ENCODE measurements at regions not wholly inside any gene's neighbourhood (a gene's known extent, or its start where the extent isn't known, plus 50 kb on each side); places are given as distances from the start of the nearest gene placed in this dataset.

DNA sequence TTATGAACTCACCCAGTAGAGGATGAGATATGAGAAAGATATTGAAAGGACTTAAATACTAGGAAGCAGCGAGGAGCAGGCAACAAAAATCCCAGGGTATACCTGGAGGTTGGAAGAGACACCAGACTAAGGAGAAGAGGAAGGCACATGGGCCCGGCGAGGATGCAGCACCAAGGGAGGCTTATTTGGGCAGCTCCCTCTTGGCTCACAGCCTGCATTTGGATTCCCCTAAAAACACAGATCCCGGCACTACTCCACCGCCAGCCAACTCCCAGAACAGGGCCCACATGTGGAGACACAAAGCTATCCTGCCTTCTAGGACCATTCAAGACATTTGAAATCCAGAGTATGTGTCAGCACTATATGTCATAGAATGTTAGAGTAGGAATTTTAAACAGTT, 199.8 kb upstream of the FBXL7 start:
- intact Hi-C loops (cut with DNase I): no loop called here
- no peak overlapping the region for H3K27ac ChIP-seq
- no peaks in the 10 kb centered on the region for H3K4me1 ChIP-seq
- no peak for DNase-seq
- H3K4me3 ChIP-seq: no peak overlapping the region
- no peaks in the 10 kb centered on the region for H3K36me3 ChIP-seq
- H3K27me3 ChIP-seq: no peaks in the 10 kb centered on the region
- no peaks in the 10 kb centered on the region for H3K9me3 ChIP-seq
- TF ChIP-seq CTCF (IDR thresholded peaks at IDR 0.05): no peak
- TF ChIP-seq EP300 (IDR thresholded peaks at IDR 0.05): no peak
- no peak for TF ChIP-seq POLR2AphosphoS5 (IDR thresholded peaks at IDR 0.05)
- TF ChIP-seq POLR2A (IDR thresholded peaks at IDR 0.05): no peak
- 85 to 87% methylated on average over 5 of the region's 5 CpGs for WGBS, 2 donors

- no peaks in the 10 kb centered on the region for H3K4me1 ChIP-seq
- TF ChIP-seq POLR2A (IDR thresholded peaks at IDR 0.05) (no peak), EP300 (IDR thresholded peaks at IDR 0.05) (no peak), CTCF (IDR thresholded peaks at IDR 0.05) (no peak), POLR2AphosphoS5 (IDR thresholded peaks at IDR 0.05) (no peak)
- H3K27me3 ChIP-seq: no peaks in the 10 kb centered on the region
- intact Hi-C loops (cut with DNase I): no loop called here
- peaks cover 0 to 3% (median 0%) of the 10 kb centered on the region in 4 donors for H3K9me3 ChIP-seq
- no peak for DNase-seq
- no peak overlapping the region for H3K27ac ChIP-seq
- H3K36me3 ChIP-seq: no peaks in the 10 kb centered on the region
- WGBS, 2 donors: 92% methylated on average over 6 of the region's 6 CpGs
- no peak overlapping the region for H3K4me3 ChIP-seq
Observed at GRCh38 chr5:15290953-15291352, 209.0 kb upstream of the FBXL7 start.

GRCh38 chr5:15286650-15287049, 213.3 kb upstream of the FBXL7 start:
- TF ChIP-seq EP300 (IDR thresholded peaks at IDR 0.05) (no peak), CTCF (IDR thresholded peaks at IDR 0.05) (no peak), POLR2A (IDR thresholded peaks at IDR 0.05) (no peak), POLR2AphosphoS5 (IDR thresholded peaks at IDR 0.05) (no peak)
- WGBS, 2 donors: 4 to 23% methylated on average over 1 of the region's 1 CpG
- no peak for DNase-seq
- intact Hi-C loops (cut with DNase I): no loop called here
- H3K9me3 ChIP-seq: no peaks in the 10 kb centered on the region
- H3K4me3 ChIP-seq: no peak overlapping the region
- H3K27me3 ChIP-seq: no peaks in the 10 kb centered on the region
- no peaks in the 10 kb centered on the region for H3K36me3 ChIP-seq
- no peaks in the 10 kb centered on the region for H3K4me1 ChIP-seq
- no peak overlapping the region for H3K27ac ChIP-seq

DNA sequence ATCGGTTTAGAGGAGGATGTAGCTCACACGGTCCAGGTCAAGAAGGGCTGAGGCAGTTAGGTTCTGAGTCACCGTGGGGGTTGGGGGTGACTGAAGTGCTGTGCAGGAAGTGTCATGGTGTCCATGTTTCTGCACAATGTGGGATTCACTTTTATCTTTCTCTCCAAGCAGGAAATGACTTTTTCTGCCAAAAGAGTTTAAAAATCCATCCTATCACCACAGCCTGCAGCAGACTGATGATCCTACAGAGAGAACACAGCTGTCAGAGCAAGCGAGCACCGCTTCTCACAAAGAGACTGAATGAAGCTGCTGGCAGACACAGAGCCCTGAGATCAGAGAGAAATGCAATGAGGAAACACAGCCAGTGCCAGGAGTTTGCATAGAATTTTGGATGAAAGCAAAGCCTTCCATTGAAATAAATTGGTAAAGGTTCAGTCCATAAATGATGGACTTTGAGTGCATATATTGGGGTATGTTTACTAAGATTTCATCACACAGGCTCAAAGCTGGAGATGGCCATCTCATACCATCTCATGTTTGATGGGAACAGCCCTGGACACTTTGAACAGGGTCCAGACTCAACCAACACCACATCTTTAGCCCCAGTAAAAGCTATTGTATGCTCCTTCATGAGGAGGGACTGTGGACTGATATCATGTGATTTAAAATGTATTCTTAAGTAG, 213.9 kb upstream of the FBXL7 start:
- WGBS, 2 donors: 56 to 72% methylated on average over 5 of the region's 5 CpGs
- Histone ChIP-seq H3K4me1 (no peaks in the 10 kb centered on the region), H3K27me3 (no peaks in the 10 kb centered on the region), H3K4me3 (no peak overlapping the region), H3K36me3 (no peaks in the 10 kb centered on the region), H3K27ac (no peak overlapping the region), H3K9me3 (no peaks in the 10 kb centered on the region)
- intact Hi-C loops (cut with DNase I): no loop called here
- TF ChIP-seq CTCF (IDR thresholded peaks at IDR 0.05) (no peak), POLR2A (IDR thresholded peaks at IDR 0.05) (no peak), POLR2AphosphoS5 (IDR thresholded peaks at IDR 0.05) (no peak), EP300 (IDR thresholded peaks at IDR 0.05) (no peak)
- DNase-seq: no peak

DNA sequence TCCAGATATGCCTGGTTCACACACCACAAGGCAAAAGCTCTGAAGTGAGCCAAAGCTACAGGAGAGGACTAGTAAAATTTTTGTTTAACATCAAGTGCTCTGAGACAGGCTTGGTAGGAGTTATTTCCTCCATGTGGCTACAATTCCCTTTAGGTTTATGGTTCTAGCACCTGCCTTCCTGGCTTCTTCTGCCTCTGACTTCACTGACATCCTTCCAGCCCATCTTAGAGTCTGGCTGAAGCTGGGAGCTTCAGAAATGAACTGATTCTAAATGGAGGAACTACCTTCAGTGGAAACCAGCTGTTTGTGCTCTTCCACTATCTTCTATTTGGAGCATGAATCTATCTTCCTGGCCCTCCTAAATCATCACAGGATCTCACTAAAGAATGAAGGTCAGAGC, 215.3 kb upstream of the FBXL7 start:
- intact Hi-C loops (cut with DNase I): no loop called here
- Histone ChIP-seq H3K9me3 (no peaks in the 10 kb centered on the region), H3K27ac (no peak overlapping the region), H3K4me3 (no peak overlapping the region), H3K4me1 (no peaks in the 10 kb centered on the region), H3K36me3 (no peaks in the 10 kb centered on the region), H3K27me3 (no peaks in the 10 kb centered on the region)
- no peak for TF ChIP-seq CTCF (IDR thresholded peaks at IDR 0.05)
- no peak for TF ChIP-seq EP300 (IDR thresholded peaks at IDR 0.05)
- TF ChIP-seq POLR2A (IDR thresholded peaks at IDR 0.05): no peak
- no peak for TF ChIP-seq POLR2AphosphoS5 (IDR thresholded peaks at IDR 0.05)
- no peak for DNase-seq

All from sigmoid colon (tissue), 6 donors.